NOMO-1 (cell line): ENCODE measurements at regions not wholly inside any gene's neighbourhood (a gene's known extent, or its start where the extent isn't known, plus 50 kb on each side); places are given as distances from the start of the nearest gene placed in this dataset.

Experiments used
- DNase-seq, 2 experiments: peaks; one replicate each; lab custom pipeline; 2025; ENCODE audit not compliant: unreplicated experiment in 2 of 2; lab: John Stamatoyannopoulos, UW

DNA sequence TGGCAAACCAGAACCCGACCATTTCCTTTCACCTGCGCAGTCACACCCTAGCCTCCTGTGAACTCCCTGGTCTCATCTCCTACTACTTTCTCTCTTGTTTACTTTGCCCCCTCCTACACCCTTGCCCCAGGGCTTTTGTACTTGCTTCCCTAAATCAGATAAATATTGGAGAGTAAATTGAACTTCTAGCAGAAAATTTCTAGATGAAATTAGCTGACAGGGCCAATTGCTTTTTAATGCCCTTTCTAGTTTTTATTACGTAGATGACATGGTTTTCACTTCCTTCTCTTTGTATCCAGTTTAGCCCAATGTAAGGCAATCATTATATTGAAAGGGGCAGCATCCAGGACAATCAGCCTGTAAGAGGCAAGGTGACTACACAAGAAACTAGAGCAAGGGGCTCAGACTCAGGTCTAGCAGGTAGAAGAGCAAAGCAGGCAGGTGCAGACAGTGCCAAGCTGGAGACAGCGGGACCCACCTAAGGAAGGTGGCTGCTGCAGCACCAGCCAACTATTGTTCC lies 56.2 kb upstream of the TOPAZ1 start:
- DNase-seq = no peak

GRCh38 chr3:44186111-44186672 lies 55.5 kb upstream of the TOPAZ1 start:
- no peak for DNase-seq

DNA sequence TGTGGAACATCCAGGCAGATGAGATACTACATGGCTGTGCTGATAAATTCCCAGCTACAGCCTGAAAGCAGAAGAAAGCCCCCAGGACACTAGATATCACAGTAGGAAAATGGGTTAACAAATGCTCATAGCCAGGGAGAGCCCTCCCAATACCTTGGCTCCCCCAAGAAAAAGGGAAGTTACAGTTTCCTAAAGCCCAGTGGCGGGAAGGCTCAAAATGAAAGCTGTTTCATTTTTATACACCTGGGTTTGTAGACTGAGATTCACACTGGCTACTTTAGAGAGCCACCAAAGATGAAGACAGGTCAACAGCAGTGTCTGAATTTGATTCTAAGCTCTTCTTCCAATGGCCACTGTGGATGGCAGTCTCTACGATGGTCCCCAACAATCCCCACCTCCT lies 55.0 kb upstream of the TOPAZ1 start:
- DNase-seq = no peak
